ENCODE measurements at regions not wholly inside any gene's neighbourhood (a gene's known extent, or its start where the extent isn't known, plus 50 kb on each side); places are given as distances from the start of the nearest gene placed in this dataset.

DNA sequence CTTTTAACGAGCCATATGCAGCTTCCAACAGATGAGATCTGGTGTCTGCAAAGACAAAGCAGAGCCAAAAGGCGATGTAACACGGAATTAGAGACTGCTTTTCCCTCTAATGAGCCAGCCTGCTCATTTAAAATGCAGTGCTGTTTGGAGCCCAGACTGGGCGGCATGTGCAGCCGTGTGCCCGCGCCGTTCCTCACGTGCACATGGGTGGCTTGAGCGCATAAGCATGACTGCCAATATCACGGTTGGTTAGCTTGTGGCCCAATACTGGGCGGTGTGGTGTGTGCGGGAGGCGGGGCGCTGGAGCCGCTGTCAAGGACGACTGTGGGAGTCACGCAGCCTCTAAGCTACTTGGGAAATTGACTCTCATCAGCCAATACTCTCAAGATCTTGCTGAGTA, 87.0 kb upstream of the SCOC start:
- TF ChIP-seq GATA2 (IDR thresholded peaks at IDR 0.05; ENCODE audit: low read depth, low read length) (no peak; the same call in 1 of the 2 replicates), GATA3 (IDR thresholded peaks at IDR 0.05; ENCODE audit: low read depth, low read length) (no peak)

Data from SH-SY5Y (cell line).